NCI-H748 (cell line): ENCODE measurements at regions not wholly inside any gene's neighbourhood (a gene's known extent, or its start where the extent isn't known, plus 50 kb on each side); places are given as distances from the start of the nearest gene placed in this dataset.
"Not testable (repeated sequence)": the region's sequence is repeated elsewhere in the genome, so short reads cannot be mapped to it uniquely, and the experiment has no call there.

Source experiments
- DNase-seq: peaks from one replicate; lab custom pipeline; 2025; ENCODE audit not compliant: unreplicated experiment; lab: John Stamatoyannopoulos, UW

GRCh38 chr6:81909981-81910900 lies 157.8 kb upstream of the TENT5A start:
- DNase-seq = no peak

- no peak for DNase-seq
Observed at GRCh38 chr6:81909162-81909561, 156.7 kb upstream of the TENT5A start.

GRCh38 chr6:81906709-81907204 lies 154.3 kb upstream of the TENT5A start:
- DNase-seq = no peak

- no peak for DNase-seq
Observed at GRCh38 chr6:81906041-81906440, 153.6 kb upstream of the TENT5A start.

- DNase-seq = no peak
Observed at GRCh38 chr6:81901551-81901966, 149.1 kb upstream of the TENT5A start.

- no peak for DNase-seq
Observed at GRCh38 chr6:81900616-81901015, 148.1 kb upstream of the TENT5A start.

- DNase-seq = no peak
Observed at GRCh38 chr6:81897793-81898192, 145.3 kb upstream of the TENT5A start.

GRCh38 chr6:81896525-81897503 lies 144.3 kb upstream of the TENT5A start:
- DNase-seq = no peak

GRCh38 chr6:81895511-81896185 lies 143.2 kb upstream of the TENT5A start:
- DNase-seq = no peak

GRCh38 chr6:81894788-81895271 lies 142.3 kb upstream of the TENT5A start:
- DNase-seq = no peak

GRCh38 chr6:81894306-81894705 lies 141.8 kb upstream of the TENT5A start:
- DNase-seq = no peak

GRCh38 chr6:81892891-81893290 lies 140.4 kb upstream of the TENT5A start:
- no peak for DNase-seq

- no peak for DNase-seq
Observed at GRCh38 chr6:81891874-81892273, 139.4 kb upstream of the TENT5A start.

GRCh38 chr6:81890846-81891245 lies 138.4 kb upstream of the TENT5A start:
- no peak for DNase-seq

GRCh38 chr6:81889377-81890053 lies 137.0 kb upstream of the TENT5A start:
- DNase-seq = no peak

GRCh38 chr6:81886909-81887308 lies 134.4 kb upstream of the TENT5A start:
- not testable (repeated sequence) for DNase-seq

GRCh38 chr6:81886157-81886556 lies 133.7 kb upstream of the TENT5A start:
- DNase-seq = no peak

- DNase-seq = no peak
Observed at GRCh38 chr6:81881660-81882059, 129.2 kb upstream of the TENT5A start.

GRCh38 chr6:81878479-81878878 lies 126.0 kb upstream of the TENT5A start:
- no peak for DNase-seq

GRCh38 chr6:81876971-81877370 lies 124.5 kb upstream of the TENT5A start:
- DNase-seq = no peak
